Embryonic facial prominence (tissue), 1 donor: ENCODE measurements at regions not wholly inside any gene's neighbourhood (a gene's known extent, or its start where the extent isn't known, plus 50 kb on each side); places are given as distances from the start of the nearest gene placed in this dataset.

Experiments used
- DNase-seq: peaks from one replicate; pipeline ENCODE4 v3.0.0-alpha.2; 2016; ENCODE audit errors: extremely low spot score

DNA sequence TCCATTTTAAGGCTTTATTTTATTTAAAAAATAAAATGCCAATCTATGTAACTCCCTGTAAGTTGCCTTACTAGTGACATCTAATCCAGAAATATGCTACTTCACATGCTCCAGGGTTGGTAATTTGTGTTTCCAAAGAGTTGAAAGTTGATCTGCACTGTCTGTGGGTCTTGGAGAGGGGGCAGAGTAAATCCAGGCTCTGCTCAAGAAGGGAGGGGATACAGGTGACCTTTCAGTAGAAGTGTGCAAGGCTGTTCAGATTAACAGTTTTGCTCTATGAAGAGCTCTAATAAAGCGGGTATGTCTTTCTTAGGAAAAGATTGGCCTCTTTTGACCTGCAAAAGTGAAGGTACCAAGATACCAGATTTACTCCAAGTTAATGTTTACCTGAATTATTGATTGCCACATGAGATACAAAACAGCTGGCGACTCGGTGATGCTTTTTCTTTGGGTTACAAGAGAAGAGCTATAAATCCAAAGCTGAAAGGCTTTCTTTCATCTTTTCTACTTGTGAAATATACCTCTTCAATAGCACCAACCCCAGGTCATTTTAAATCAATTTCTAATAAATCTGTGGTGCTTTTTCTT is 75.6 kb upstream of the FLRT2 start:
- no peak for DNase-seq

DNA sequence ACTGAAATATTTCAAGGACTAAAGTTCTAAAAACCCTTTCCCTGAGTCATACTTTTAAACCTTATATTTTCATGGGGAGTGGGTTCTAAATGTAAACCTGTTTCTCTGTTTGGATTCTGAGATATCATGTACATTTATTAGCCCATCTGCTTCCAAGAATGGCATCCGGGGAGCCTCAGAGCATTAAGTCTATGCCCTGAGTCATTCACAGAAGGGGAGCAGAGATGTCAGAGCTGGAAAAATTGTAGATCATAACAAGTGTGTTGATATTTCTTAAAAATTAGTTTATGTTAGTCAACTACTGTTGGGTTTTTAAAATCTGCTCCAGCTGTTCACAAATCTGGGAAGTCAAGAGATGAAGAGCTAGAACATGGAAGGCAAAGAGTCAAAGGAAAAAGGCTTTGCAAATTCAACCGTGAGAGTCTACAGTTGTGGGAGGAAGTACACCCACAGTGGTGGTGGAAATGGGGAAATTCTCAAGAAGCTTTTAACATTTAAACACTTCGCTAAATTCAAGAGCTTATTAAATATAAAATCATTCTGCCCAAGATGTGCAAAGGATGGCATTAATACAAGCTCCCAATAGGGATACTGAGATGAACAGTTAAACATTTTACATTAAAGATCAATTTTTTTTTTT is 70.5 kb upstream of the FLRT2 start:
- no peak for DNase-seq

DNA sequence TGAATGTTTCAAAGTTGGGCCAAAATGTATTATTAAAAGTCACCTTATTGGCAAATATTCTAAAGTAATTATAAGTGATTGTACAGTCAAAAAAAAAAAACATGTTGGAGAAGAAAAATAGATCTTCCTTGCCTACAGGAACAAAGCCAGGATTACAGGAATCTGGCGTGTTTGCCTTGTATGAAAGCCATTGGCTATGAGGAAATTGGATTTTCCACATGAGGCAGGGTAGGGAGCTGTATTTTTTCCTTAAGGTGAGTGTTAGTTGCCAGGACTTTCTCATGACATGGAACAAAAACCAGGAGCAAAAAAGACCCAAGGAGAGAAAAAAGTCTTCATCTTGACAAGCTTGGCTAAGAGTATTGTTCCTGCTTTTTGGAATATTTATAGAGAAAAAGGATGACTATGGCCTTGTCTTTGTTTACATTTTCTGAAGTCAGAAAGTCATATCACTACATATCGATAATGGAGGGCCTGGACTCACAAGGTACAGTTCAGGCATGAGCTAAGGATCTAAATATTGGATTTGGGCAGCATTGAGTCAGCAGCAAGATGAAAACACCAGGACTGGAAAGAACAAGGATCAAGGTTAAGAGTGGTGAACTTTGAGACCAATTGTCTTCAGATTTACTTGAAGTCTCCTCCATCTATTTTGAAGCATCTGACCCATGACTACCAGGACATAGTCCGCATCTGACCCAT is 68.4 kb upstream of the FLRT2 start:
- DNase-seq: no peak

DNA sequence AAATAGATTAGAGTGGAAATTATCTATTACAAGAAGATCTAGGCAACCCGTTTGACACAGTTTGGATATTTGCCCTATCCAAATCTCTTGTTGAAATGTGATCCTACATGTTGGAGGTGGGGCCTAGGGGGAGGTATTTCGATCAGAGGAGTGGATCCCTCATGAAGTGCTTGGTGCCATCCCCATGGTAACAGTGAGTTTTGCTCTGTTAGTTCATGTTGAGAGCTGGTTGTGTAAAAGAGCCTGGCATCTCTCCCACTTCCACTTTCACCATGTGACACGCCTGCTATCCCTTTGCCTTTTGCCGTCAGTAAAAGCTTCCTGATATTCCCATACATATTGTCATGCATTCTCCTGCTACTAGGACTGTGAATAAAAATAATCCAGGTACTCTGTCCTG is 66.4 kb upstream of the FLRT2 start:
- DNase-seq: no peak

DNA sequence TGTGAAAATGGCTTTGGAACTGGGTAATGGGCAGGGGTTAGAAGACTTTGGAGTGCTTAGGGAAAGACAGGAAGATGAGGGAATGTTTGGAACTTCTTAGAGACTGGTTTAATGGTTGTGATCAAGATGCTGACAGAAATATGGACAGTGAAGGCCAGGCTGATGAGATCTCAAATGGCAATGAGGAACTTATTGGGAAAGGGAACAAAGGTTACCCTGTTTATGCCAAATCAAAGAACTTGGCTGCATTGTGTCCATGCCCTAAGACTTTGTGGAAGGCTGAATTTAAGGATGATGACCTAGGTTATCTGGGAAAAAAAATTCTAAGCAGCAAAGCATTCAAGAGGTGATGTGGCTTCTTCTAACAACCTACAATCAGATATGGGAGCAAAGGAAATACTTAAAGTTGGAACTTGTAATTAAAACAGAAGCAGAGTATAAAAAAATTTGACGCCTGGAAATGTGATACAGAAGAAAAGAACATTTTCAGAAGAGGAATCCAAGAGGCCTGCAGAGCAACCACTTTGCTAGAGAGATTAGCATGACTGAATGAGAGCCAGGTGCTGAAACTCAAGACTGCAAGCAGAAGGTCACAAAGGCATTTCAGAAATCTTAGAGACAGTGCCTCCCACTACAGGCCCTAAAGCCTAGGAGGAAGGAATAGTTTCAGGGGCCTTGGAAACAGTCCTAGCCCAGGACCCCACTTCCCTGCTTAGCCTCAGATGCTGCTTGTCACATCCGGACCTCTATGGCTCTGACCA is 65.6 kb upstream of the FLRT2 start:
- DNase-seq: no peak

DNA sequence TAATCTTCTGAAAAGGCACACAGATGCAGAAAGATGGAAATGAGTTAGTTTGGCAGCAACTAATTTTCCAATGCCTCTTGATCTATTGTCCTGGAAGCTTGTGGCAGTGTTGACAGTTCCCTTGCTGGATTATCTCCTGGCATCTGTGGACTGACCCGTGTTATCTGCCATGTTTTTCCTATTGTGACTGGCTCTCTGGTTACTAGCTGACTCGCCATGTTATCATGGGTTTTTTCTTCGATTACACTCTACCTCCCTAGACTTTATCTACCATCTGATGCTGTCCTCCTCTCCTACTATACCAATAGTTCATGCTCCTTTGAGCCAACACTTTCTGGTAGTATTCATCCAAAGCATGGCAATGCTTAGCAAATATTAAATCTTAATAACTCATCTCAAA is 63.3 kb upstream of the FLRT2 start:
- no peak for DNase-seq

DNA sequence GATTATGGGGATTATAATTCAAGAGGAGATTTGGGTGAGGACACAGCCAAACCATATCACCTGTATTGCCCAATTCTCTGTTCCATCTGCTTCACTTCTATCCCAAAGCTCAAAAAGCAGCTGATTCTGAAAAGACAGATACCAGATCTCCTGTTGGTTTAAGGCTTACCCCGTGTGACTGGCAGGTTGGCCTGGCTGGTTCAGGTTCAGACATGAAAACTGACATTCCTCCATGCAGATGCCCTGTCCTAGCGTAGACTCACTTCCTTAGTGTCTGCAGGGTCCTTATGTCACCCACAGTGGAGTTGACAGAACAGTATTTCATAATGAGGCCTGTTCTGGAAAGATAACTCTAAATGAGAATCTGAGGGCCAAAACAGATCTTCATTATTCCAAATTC is 61.1 kb upstream of the FLRT2 start:
- DNase-seq: no peak

DNA sequence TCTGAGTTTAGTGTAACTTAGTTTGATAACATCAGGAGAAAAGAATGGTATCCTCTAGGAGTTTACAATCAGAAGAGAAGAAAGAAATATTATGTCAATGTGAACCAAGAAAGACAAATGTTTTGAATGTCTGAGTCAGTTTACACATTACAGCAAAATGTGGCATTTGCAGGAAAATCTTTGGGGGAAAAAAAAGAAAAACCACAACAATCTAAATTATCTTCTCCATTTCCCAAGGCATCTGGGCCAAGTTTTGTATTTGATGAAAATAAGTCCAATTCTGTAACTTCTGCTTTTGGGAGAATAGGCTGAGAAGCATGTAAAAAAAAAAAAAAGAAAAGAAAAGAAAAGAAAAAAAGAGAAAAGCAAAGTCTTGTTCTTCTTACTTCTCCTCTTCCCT is 58.8 kb upstream of the FLRT2 start:
- no peak for DNase-seq

DNA sequence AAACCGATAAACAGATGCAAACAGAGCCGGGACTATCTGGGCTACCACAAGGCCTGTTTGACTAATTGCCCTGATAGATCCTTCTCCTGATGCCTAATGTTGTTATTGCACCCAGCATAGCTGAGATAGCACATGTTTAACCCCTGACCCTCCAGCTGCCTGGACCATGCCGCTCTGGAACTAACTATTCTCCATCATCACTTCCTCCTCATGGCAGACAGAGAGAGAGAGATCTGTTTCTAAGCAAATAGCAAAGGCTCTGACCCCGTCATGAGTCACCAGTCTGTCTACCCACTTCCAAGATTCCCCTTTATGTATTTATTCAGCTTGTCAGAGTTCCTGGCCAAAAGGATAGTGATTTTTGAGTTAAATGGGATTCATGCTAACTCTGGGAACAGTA is 58.2 kb upstream of the FLRT2 start:
- DNase-seq: no peak

DNA sequence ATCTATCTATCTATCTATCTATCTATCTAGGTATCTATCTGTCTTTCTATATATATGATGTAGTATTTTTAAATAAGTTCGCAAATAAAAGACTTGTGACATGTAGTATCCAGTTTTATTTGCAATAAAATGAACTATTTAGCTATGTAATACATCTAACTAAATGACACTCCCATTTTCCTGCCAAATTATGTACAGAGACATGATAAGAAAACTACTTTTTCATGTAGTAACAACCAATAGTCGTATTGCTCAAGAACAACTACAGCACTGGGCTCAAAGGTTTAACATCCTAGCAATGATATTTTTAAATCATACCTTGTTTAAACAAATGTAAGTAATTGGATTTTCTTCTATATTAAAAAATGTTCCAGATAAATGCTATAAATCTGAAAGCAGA is 55.5 kb upstream of the FLRT2 start:
- no peak for DNase-seq

DNA sequence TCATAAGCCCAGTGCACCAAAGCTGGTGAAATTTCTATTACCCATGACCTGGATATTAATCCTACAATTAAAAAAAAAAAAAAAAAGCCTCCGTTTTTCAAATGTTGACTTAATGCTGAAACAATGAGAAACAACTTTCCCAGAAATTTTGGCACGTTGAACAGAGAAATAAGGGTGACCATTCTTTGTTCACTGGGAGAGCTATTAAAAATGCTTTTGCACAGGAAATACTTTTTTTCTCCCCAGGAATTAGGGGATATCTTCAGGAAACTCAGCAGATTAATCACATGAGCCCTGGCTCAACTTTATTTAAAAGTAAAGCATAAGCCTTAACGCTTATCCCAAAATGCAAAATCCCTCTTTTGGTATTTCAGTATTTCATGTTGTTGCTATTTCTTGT is 54.8 kb upstream of the FLRT2 start:
- no peak for DNase-seq

DNA sequence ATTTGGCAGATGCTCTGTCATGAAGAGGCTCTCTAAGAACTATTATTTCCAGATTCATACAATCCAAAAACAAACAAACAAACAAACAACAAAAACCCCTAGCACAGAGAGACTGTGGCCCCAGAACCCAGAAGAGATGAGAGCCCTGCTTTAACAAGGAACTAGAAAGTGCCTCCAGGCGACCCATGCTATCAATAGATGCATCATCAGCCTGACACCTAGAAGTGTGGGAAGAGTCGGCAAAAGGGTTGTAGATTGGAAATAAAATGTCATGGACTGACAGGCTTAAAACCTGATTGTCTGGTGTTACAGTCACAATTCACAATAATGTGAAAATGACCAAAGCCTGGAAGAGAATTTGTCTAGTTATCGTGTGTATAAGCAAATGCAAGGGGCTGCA is 50.6 kb upstream of the FLRT2 start:
- DNase-seq: no peak

DNA sequence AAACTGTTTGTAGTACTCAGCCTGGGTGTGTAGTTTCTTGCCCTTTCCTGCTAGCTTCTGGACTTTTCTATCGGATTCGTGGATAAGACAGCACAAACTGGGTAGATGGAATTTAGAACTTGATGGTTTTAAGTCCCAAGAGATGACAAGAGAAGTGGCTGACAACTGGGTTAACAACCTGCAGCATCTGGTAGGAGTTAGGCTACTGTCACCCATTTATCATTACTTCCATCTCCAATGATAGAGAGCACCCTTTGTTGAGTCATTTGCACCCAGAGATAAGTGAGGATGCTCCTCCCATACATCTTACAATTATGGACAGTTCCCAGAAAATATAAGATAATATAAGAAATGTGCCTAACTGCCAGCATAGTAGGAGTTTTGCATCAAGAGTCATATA is 50.2 kb upstream of the FLRT2 start:
- no peak for DNase-seq
